ENCODE measurements at regions not wholly inside any gene's neighbourhood (a gene's known extent, or its start where the extent isn't known, plus 50 kb on each side); places are given as distances from the start of the nearest gene placed in this dataset.

DNA sequence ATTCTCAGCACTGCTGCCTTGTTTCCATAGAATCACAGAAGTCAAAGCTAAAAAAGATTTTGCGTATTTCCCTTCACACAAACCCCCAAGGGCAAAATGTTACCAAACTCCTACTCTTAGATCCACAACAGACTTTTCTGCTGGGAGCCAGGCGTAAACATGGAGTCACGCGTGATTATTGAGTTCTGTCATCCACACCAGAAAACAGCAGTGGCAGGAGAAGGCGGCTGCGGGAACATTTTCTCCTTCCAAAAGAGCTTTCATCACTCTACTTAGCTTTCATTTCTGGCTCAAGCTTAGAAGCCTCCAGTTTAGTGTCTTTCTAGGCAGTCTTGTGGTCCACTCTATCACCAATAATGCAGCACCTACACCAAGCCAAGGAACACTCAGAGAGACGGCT lies 712.9 kb upstream of the NRP1 start:
- Histone ChIP-seq H4K20me1 (ENCODE audit: control insufficient read depth, insufficient read depth, low read depth, low read length) (no peaks in the 10 kb centered on the region), H3K27me3 (ENCODE audit: control insufficient read depth, low read length) (no peaks in the 10 kb centered on the region), H3K79me2 (ENCODE audit: control insufficient read depth, low read length) (no peaks in the 10 kb centered on the region), H3K9me2 (replicated peaks; ENCODE audit: control insufficient read depth, low read length) (no peaks in the 10 kb centered on the region), H3K4me3 (ENCODE audit: low read length) (no peak overlapping the region), H3K4me1 (ENCODE audit: control insufficient read depth, low read length) (no peaks in the 10 kb centered on the region), H3K27ac (ENCODE audit: low read depth, low read length) (no peak overlapping the region), H3K36me3 (ENCODE audit: control insufficient read depth, low read length) (no peaks in the 10 kb centered on the region), H3K9me3 (ENCODE audit: control insufficient read depth, insufficient read depth, low read length) (no peaks in the 10 kb centered on the region), H3F3A (ENCODE audit: control insufficient read depth, insufficient read depth) (no peaks in the 10 kb centered on the region), H3K4me2 (ENCODE audit: low read length) (no peak overlapping the region)
- TF ChIP-seq EZH2phosphoT487 (IDR thresholded peaks at IDR 0.05; ENCODE audit: borderline replicate concordance, low read length) = no peak
- TF ChIP-seq CTCF (IDR thresholded peaks at IDR 0.05; ENCODE audit: low read depth, low read length, poor library complexity, severe bottlenecking) = no peak

- Histone ChIP-seq H3K4me3 (ENCODE audit: low read length) (no peak overlapping the region), H3K9me3 (ENCODE audit: control insufficient read depth, insufficient read depth, low read length) (no peaks in the 10 kb centered on the region), H3K27ac (ENCODE audit: low read depth, low read length) (no peak overlapping the region), H3K4me1 (ENCODE audit: control insufficient read depth, low read length) (no peaks in the 10 kb centered on the region), H3K9me2 (replicated peaks; ENCODE audit: control insufficient read depth, low read length) (no peaks in the 10 kb centered on the region), H4K20me1 (ENCODE audit: control insufficient read depth, insufficient read depth, low read depth, low read length) (no peaks in the 10 kb centered on the region), H3K36me3 (ENCODE audit: control insufficient read depth, low read length) (no peaks in the 10 kb centered on the region), H3K27me3 (ENCODE audit: control insufficient read depth, low read length) (no peaks in the 10 kb centered on the region), H3F3A (ENCODE audit: control insufficient read depth, insufficient read depth) (no peaks in the 10 kb centered on the region), H3K79me2 (ENCODE audit: control insufficient read depth, low read length) (no peaks in the 10 kb centered on the region), H3K4me2 (ENCODE audit: low read length) (no peak overlapping the region)
- TF ChIP-seq CTCF (IDR thresholded peaks at IDR 0.05; ENCODE audit: low read depth, low read length, poor library complexity, severe bottlenecking) (no peak), EZH2phosphoT487 (IDR thresholded peaks at IDR 0.05; ENCODE audit: borderline replicate concordance, low read length) (no peak)
Measured at GRCh38 chr10:34046506-34047034, 712.1 kb upstream of the NRP1 start.

DNA sequence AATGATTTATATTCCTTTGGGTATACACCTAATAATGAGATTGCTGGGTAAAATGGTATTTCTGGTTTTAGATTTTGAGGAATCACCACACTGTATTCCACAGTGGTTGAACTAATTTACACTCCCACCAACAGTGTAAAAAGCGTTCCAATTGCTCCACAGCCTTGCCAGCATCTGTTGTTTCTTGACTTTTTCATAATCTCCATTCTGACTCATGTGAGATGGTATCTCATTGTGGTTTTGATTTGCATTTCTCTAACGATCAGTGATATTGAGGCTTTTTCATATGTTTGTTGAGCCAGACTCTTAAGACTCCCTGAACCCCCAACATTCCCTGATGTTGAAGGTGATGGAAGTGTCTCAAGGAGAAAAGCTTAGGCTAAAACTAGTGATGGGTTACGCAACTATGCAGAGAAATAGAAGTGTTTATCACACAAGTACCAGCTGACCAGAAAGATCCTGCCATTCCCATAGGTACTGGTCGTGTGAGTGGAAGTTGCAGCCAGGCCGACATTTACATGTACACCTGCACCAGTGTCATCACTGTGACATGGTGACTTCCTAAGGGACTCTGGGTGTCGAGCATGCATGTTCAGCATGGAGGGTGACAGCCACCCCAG lies 711.2 kb upstream of the NRP1 start:
- no peaks in the 10 kb centered on the region for H3K27me3 ChIP-seq (ENCODE audit: control insufficient read depth, low read length)
- H3K9me2 ChIP-seq (replicated peaks; ENCODE audit: control insufficient read depth, low read length) = no peaks in the 10 kb centered on the region
- H4K20me1 ChIP-seq (ENCODE audit: control insufficient read depth, insufficient read depth, low read depth, low read length) = no peaks in the 10 kb centered on the region
- no peaks in the 10 kb centered on the region for H3K4me1 ChIP-seq (ENCODE audit: control insufficient read depth, low read length)
- no peaks in the 10 kb centered on the region for H3K79me2 ChIP-seq (ENCODE audit: control insufficient read depth, low read length)
- H3F3A ChIP-seq (ENCODE audit: control insufficient read depth, insufficient read depth) = no peaks in the 10 kb centered on the region
- H3K9me3 ChIP-seq (ENCODE audit: control insufficient read depth, insufficient read depth, low read length) = no peaks in the 10 kb centered on the region
- TF ChIP-seq CTCF (IDR thresholded peaks at IDR 0.05; ENCODE audit: low read depth, low read length, poor library complexity, severe bottlenecking) (no peak), EZH2phosphoT487 (IDR thresholded peaks at IDR 0.05; ENCODE audit: borderline replicate concordance, low read length) (no peak)
- no peak overlapping the region for H3K4me3 ChIP-seq (ENCODE audit: low read length)
- no peak overlapping the region for H3K4me2 ChIP-seq (ENCODE audit: low read length)
- no peaks in the 10 kb centered on the region for H3K36me3 ChIP-seq (ENCODE audit: control insufficient read depth, low read length)
- no peak overlapping the region for H3K27ac ChIP-seq (ENCODE audit: low read depth, low read length)
